ENCODE measurements at regions not wholly inside any gene's neighbourhood (a gene's known extent, or its start where the extent isn't known, plus 50 kb on each side); places are given as distances from the start of the nearest gene placed in this dataset.

DNA sequence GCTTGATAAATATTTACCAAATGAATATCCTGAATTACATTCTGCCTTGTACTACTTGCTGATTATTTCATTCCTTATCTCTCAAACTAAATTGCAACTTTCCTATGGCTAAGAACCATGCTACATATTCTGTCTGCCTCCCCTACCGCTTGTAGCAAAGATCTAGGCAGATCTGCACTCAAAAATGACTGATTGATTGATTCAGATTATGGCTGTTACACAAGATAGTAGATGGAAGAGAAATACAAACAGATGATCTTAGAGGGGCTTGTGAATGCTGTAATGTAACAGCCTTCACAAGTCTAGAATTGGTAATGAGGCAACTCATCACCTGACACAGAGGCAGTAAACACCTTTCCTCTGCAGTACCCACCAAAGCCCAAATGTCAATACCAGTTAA, 446.1 kb downstream of the PRELID2 start:
- no peak overlapping the region for H3K18ac ChIP-seq (ENCODE audit: low read depth, low read length)
- intact Hi-C loops (cut with micrococcal nuclease): no loop called here
- H2AK9ac ChIP-seq (replicated peaks; ENCODE audit: low read depth, low read length, poor library complexity): no peak overlapping the region
- H3K9me3 ChIP-seq (ENCODE audit: control insufficient read depth, insufficient read depth, low read length): no peaks in the 10 kb centered on the region
- no peaks in the 10 kb centered on the region for H3K36me3 ChIP-seq (ENCODE audit: control insufficient read depth, insufficient read depth, low read length)
- no peak for ATAC-seq (ENCODE audit: low read depth)
- no peak overlapping the region for H3K4ac ChIP-seq (ENCODE audit: low read depth, low read length)
- H3K9me1 ChIP-seq (ENCODE audit: insufficient read depth, low read length): no peaks in the 10 kb centered on the region
- no CpG with 5 or more reads among the region's 1 CpG for WGBS, 2 experiments (ENCODE audit: extremely low coverage in 2 of 2, insufficient read length in 1 of 2)
- no peak overlapping the region for H2BK120ac ChIP-seq (ENCODE audit: low read depth, low read length)
- BruUV-seq (replicated peaks): no TSS peak
- in situ Hi-C loops (cut with MboI; ENCODE audit: low sequenced_read_pairs): no loop called here
- H4K5ac ChIP-seq (ENCODE audit: low read depth, low read length): no peak overlapping the region
- H4K91ac ChIP-seq (ENCODE audit: insufficient read depth, low read depth, low read length): no peak overlapping the region
- no peak overlapping the region for H3K56ac ChIP-seq (ENCODE audit: extremely low read depth, insufficient read depth, low read length)
- no peak overlapping the region for H2AFZ ChIP-seq (replicated peaks; ENCODE audit: low read length, poor library complexity)
- DNase-seq: no peak
- no peak overlapping the region for H3K4me3 ChIP-seq (ENCODE audit: insufficient read depth, low read depth, low read length)
- H3K4me2 ChIP-seq (ENCODE audit: low read depth, low read length): no peak overlapping the region
- dilution Hi-C loops (cut with HindIII; ENCODE audit: low sequenced_read_pairs, unreplicated experiment): no loop called here
- H3K27ac ChIP-seq (ENCODE audit: insufficient read depth, low read length): no peak overlapping the region
- H3K14ac ChIP-seq (replicated peaks; ENCODE audit: low read depth, low read length): no peak overlapping the region
- H4K20me1 ChIP-seq (ENCODE audit: insufficient read depth, low read length): no peaks in the 10 kb centered on the region
- no peak overlapping the region for H2BK20ac ChIP-seq (ENCODE audit: low read depth, low read length)
- no peaks in the 10 kb centered on the region for H3K27me3 ChIP-seq (ENCODE audit: control insufficient read depth, insufficient read depth, low read length)
- no peak overlapping the region for H4K8ac ChIP-seq (ENCODE audit: low read depth in 2 of 2, low read length in 2 of 2)
- no peak overlapping the region for H2BK5ac ChIP-seq (ENCODE audit: low read depth, low read length, poor library complexity, severe bottlenecking)
- H3K79me1 ChIP-seq (ENCODE audit: low read depth in 1 of 2, low read length in 2 of 2): no peaks in the 10 kb centered on the region
- H3K9ac ChIP-seq (ENCODE audit: low read depth, low read length): no peak overlapping the region
- H2AK5ac ChIP-seq (ENCODE audit: low read depth, low read length): no peak overlapping the region
- CTCF ChIA-PET: no interaction called here
- no peak overlapping the region for H2BK15ac ChIP-seq (ENCODE audit: low read depth, low read length)
- POLR2A ChIA-PET (ENCODE audit: unreplicated experiment): no interaction called here
- TF ChIP-seq, protein P1, sequence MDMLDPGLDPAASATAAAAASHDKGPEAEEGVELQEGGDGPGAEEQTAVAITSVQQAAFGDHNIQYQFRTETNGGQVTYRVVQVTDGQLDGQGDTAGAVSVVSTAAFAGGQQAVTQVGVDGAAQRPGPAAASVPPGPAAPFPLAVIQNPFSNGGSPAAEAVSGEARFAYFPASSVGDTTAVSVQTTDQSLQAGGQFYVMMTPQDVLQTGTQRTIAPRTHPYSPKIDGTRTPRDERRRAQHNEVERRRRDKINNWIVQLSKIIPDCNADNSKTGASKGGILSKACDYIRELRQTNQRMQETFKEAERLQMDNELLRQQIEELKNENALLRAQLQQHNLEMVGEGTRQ (IDR thresholded peaks at IDR 0.05; ENCODE audit: low read depth, low read length): no peak
- TF ChIP-seq NFE2L2 (IDR thresholded peaks at IDR 0.05; ENCODE audit: low read depth, low read length) (no peak), RFX5 (IDR thresholded peaks at IDR 0.05; ENCODE audit: low read depth, low read length) (no peak), MAZ (IDR thresholded peaks at IDR 0.05; ENCODE audit: borderline replicate concordance, low read depth, low read length) (no peak), MXI1 (IDR thresholded peaks at IDR 0.05; ENCODE audit: borderline replicate concordance, low read depth, low read length) (no peak), RCOR1 (IDR thresholded peaks at IDR 0.05; ENCODE audit: insufficient replicate concordance, low read length) (no peak), POLR2A (IDR thresholded peaks at IDR 0.05; ENCODE audit: low read depth, low read length) (no peak), FOS (IDR thresholded peaks at IDR 0.05; ENCODE audit: low read depth, low read length) (no peak), CEBPB (IDR thresholded peaks at IDR 0.05; ENCODE audit: low read depth, low read length) (no peak), CHD1 (IDR thresholded peaks at IDR 0.05; ENCODE audit: low read depth, low read length) (no peak), RAD21 (IDR thresholded peaks at IDR 0.05; ENCODE audit: low read length) (no peak), MAFK (IDR thresholded peaks at IDR 0.05; ENCODE audit: low read depth, low read length) (no peak), SMC3 (IDR thresholded peaks at IDR 0.05; ENCODE audit: low read depth, low read length) (no peak), BHLHE40 (IDR thresholded peaks at IDR 0.05; ENCODE audit: low read depth, low read length) (no peak)
- TF ChIP-seq, protein P2, sequence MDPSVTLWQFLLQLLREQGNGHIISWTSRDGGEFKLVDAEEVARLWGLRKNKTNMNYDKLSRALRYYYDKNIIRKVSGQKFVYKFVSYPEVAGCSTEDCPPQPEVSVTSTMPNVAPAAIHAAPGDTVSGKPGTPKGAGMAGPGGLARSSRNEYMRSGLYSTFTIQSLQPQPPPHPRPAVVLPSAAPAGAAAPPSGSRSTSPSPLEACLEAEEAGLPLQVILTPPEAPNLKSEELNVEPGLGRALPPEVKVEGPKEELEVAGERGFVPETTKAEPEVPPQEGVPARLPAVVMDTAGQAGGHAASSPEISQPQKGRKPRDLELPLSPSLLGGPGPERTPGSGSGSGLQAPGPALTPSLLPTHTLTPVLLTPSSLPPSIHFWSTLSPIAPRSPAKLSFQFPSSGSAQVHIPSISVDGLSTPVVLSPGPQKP (IDR thresholded peaks at IDR 0.05; ENCODE audit: borderline replicate concordance, low read depth, low read length): no peak
- TF ChIP-seq, protein P3, sequence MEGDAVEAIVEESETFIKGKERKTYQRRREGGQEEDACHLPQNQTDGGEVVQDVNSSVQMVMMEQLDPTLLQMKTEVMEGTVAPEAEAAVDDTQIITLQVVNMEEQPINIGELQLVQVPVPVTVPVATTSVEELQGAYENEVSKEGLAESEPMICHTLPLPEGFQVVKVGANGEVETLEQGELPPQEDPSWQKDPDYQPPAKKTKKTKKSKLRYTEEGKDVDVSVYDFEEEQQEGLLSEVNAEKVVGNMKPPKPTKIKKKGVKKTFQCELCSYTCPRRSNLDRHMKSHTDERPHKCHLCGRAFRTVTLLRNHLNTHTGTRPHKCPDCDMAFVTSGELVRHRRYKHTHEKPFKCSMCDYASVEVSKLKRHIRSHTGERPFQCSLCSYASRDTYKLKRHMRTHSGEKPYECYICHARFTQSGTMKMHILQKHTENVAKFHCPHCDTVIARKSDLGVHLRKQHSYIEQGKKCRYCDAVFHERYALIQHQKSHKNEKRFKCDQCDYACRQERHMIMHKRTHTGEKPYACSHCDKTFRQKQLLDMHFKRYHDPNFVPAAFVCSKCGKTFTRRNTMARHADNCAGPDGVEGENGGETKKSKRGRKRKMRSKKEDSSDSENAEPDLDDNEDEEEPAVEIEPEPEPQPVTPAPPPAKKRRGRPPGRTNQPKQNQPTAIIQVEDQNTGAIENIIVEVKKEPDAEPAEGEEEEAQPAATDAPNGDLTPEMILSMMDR (conservative IDR thresholded peaks at IDR 0.05; ENCODE audit: low read depth, low read length): no peak
- H3K23ac ChIP-seq (ENCODE audit: low read depth, low read length): no peak overlapping the region
- H3K4me1 ChIP-seq (ENCODE audit: control insufficient read depth, insufficient read depth, low read length): no peaks in the 10 kb centered on the region

Data from IMR-90 (cell line).